ENCODE measurements at regions not wholly inside any gene's neighbourhood (a gene's known extent, or its start where the extent isn't known, plus 50 kb on each side); places are given as distances from the start of the nearest gene placed in this dataset.

GRCh38 chr14:25615174-25615573 lies 565.2 kb upstream of the STXBP6 start:
- Mint-ChIP-seq H3K27me3 (no peaks in the 10 kb centered on the region), H3K27ac (no peak overlapping the region), H3K4me1 (no peaks in the 10 kb centered on the region), H3K9me3 (peaks cover 5 to 52% (median 21%) of the 10 kb centered on the region in 8 donors), H3K4me3 (peak overlapping the region in 1 of 8 donors; percentile 21), H3K36me3 (no peaks in the 10 kb centered on the region)
- Histone ChIP-seq H3K4me1 (ENCODE audit: insufficient read depth, low read length) (no peaks in the 10 kb centered on the region), H3K9me3 (ENCODE audit: control insufficient read depth in 1 of 2, low read length in 2 of 2) (no peaks in the 10 kb centered on the region), H3K36me3 (ENCODE audit: insufficient read depth, low read length) (no peaks in the 10 kb centered on the region), H3K27me3 (ENCODE audit: insufficient read depth, low read length) (no peaks in the 10 kb centered on the region), H3K4me3 (ENCODE audit: low read length in 2 of 2) (no peak overlapping the region), H3K27ac (ENCODE audit: low read depth, low read length) (no peak overlapping the region)
- no peak for DNase-seq
- intact Hi-C loops (cut with micrococcal nuclease), result no loop called here
- CTCF ChIA-PET (ENCODE audit: partially characterized antibody), result no interaction called here
- POLR2A ChIA-PET (ENCODE audit: partially characterized antibody), result no interaction called here

GRCh38 chr14:25607192-25607591 lies 557.2 kb upstream of the STXBP6 start:
- no peaks in the 10 kb centered on the region for H3K36me3 ChIP-seq (ENCODE audit: insufficient read depth, low read length)
- no peaks in the 10 kb centered on the region for H3K4me1 ChIP-seq (ENCODE audit: insufficient read depth, low read length)
- H3K27ac Mint-ChIP-seq, result no peak overlapping the region
- DNase-seq, result no peak
- H3K9me3 ChIP-seq (ENCODE audit: control insufficient read depth in 1 of 2, low read length in 2 of 2), result no peaks in the 10 kb centered on the region
- ChIA-PET CTCF (ENCODE audit: partially characterized antibody) (no interaction called here), POLR2A (ENCODE audit: partially characterized antibody) (no interaction called here)
- no peak overlapping the region for H3K4me3 Mint-ChIP-seq
- no peaks in the 10 kb centered on the region for H3K36me3 Mint-ChIP-seq
- H3K4me3 ChIP-seq (ENCODE audit: low read length in 2 of 2), result no peak overlapping the region
- no peaks in the 10 kb centered on the region for H3K27me3 ChIP-seq (ENCODE audit: insufficient read depth, low read length)
- H3K9me3 Mint-ChIP-seq, result peaks cover 3 to 27% (median 9%) of the 10 kb centered on the region in 8 donors
- H3K27me3 Mint-ChIP-seq, result no peaks in the 10 kb centered on the region
- intact Hi-C loops (cut with micrococcal nuclease), result no loop called here
- H3K4me1 Mint-ChIP-seq, result no peaks in the 10 kb centered on the region
- H3K27ac ChIP-seq (ENCODE audit: low read depth, low read length), result no peak overlapping the region

- H3K4me1 ChIP-seq (ENCODE audit: insufficient read depth, low read length), result no peaks in the 10 kb centered on the region
- ChIA-PET POLR2A (ENCODE audit: partially characterized antibody) (no interaction called here), CTCF (ENCODE audit: partially characterized antibody) (no interaction called here)
- H3K9me3 ChIP-seq (ENCODE audit: control insufficient read depth in 1 of 2, low read length in 2 of 2), result no peaks in the 10 kb centered on the region
- no peaks in the 10 kb centered on the region for H3K36me3 ChIP-seq (ENCODE audit: insufficient read depth, low read length)
- peaks cover 0 to 28% (median 12%) of the 10 kb centered on the region in 8 donors for H3K9me3 Mint-ChIP-seq
- H3K27ac ChIP-seq (ENCODE audit: low read depth, low read length), result no peak overlapping the region
- H3K4me1 Mint-ChIP-seq, result no peaks in the 10 kb centered on the region
- H3K4me3 ChIP-seq (ENCODE audit: low read length in 2 of 2), result no peak overlapping the region
- H3K27me3 ChIP-seq (ENCODE audit: insufficient read depth, low read length), result no peaks in the 10 kb centered on the region
- no peak for DNase-seq
- no peaks in the 10 kb centered on the region for H3K36me3 Mint-ChIP-seq
- H3K4me3 Mint-ChIP-seq, result no peak overlapping the region
- intact Hi-C loops (cut with micrococcal nuclease), result no loop called here
- H3K27me3 Mint-ChIP-seq, result no peaks in the 10 kb centered on the region
- no peak overlapping the region for H3K27ac Mint-ChIP-seq
Measured at GRCh38 chr14:25602106-25602505, 552.2 kb upstream of the STXBP6 start.

GRCh38 chr14:25588751-25589150 lies 538.8 kb upstream of the STXBP6 start:
- Histone ChIP-seq H3K27me3 (ENCODE audit: insufficient read depth, low read length) (no peaks in the 10 kb centered on the region), H3K27ac (ENCODE audit: low read depth, low read length) (no peak overlapping the region), H3K4me3 (ENCODE audit: low read length in 2 of 2) (no peak overlapping the region), H3K4me1 (ENCODE audit: insufficient read depth, low read length) (no peaks in the 10 kb centered on the region), H3K9me3 (ENCODE audit: control insufficient read depth in 1 of 2, low read length in 2 of 2) (no peaks in the 10 kb centered on the region), H3K36me3 (ENCODE audit: insufficient read depth, low read length) (no peaks in the 10 kb centered on the region)
- H3K36me3 Mint-ChIP-seq, result no peaks in the 10 kb centered on the region
- no peaks in the 10 kb centered on the region for H3K4me1 Mint-ChIP-seq
- intact Hi-C loops (cut with micrococcal nuclease), result no loop called here
- peaks cover 0 to 1% of the 10 kb centered on the region in 2 donors for H3K27me3 Mint-ChIP-seq
- CTCF ChIA-PET (ENCODE audit: partially characterized antibody), result no interaction called here
- H3K4me3 Mint-ChIP-seq, result no peak overlapping the region
- H3K27ac Mint-ChIP-seq, result no peak overlapping the region
- peaks cover 0 to 25% (median 13%) of the 10 kb centered on the region in 8 donors for H3K9me3 Mint-ChIP-seq
- POLR2A ChIA-PET (ENCODE audit: partially characterized antibody), result no interaction called here
- DNase-seq, result no peak

- CTCF ChIA-PET (ENCODE audit: partially characterized antibody), result no interaction called here
- intact Hi-C loops (cut with micrococcal nuclease), result no loop called here
- no peaks in the 10 kb centered on the region for H3K27me3 Mint-ChIP-seq
Measured at GRCh38 chr14:25574628-25575325, 524.8 kb upstream of the STXBP6 start.

GRCh38 chr14:25570483-25570882 lies 520.5 kb upstream of the STXBP6 start:
- peaks cover 0 to 28% (median 10%) of the 10 kb centered on the region in 8 donors for H3K9me3 Mint-ChIP-seq
- H3K27me3 ChIP-seq (ENCODE audit: insufficient read depth, low read length), result no peaks in the 10 kb centered on the region
- ChIA-PET CTCF (ENCODE audit: partially characterized antibody) (no interaction called here), POLR2A (ENCODE audit: partially characterized antibody) (no interaction called here)
- DNase-seq, result no peak
- no peak overlapping the region for H3K4me3 ChIP-seq (ENCODE audit: low read length in 2 of 2)
- H3K4me1 Mint-ChIP-seq, result no peaks in the 10 kb centered on the region
- no peak overlapping the region for H3K4me3 Mint-ChIP-seq
- intact Hi-C loops (cut with micrococcal nuclease), result no loop called here
- no peaks in the 10 kb centered on the region for H3K27me3 Mint-ChIP-seq
- no peaks in the 10 kb centered on the region for H3K4me1 ChIP-seq (ENCODE audit: insufficient read depth, low read length)
- H3K36me3 ChIP-seq (ENCODE audit: insufficient read depth, low read length), result no peaks in the 10 kb centered on the region
- no peak overlapping the region for H3K27ac Mint-ChIP-seq
- H3K27ac ChIP-seq (ENCODE audit: low read depth, low read length), result no peak overlapping the region
- no peaks in the 10 kb centered on the region for H3K9me3 ChIP-seq (ENCODE audit: control insufficient read depth in 1 of 2, low read length in 2 of 2)
- H3K36me3 Mint-ChIP-seq, result no peaks in the 10 kb centered on the region

More at GRCh38 chr14:25574628-25575325, 524.8 kb upstream of the STXBP6 start:
- POLR2A ChIA-PET (ENCODE audit: partially characterized antibody), result no interaction called here
- H3K36me3 ChIP-seq (ENCODE audit: insufficient read depth, low read length), result no peaks in the 10 kb centered on the region
- no peaks in the 10 kb centered on the region for H3K9me3 ChIP-seq (ENCODE audit: control insufficient read depth in 1 of 2, low read length in 2 of 2)
- H3K4me1 ChIP-seq (ENCODE audit: insufficient read depth, low read length), result no peaks in the 10 kb centered on the region
- no peaks in the 10 kb centered on the region for H3K4me1 Mint-ChIP-seq
- no peak overlapping the region for H3K27ac ChIP-seq (ENCODE audit: low read depth, low read length)
- H3K9me3 Mint-ChIP-seq, result peaks cover 0 to 18% (median 7%) of the 10 kb centered on the region in 8 donors
- H3K4me3 Mint-ChIP-seq, result no peak overlapping the region
- no peak overlapping the region for H3K27ac Mint-ChIP-seq
- H3K36me3 Mint-ChIP-seq, result no peaks in the 10 kb centered on the region
- no peak for DNase-seq
- H3K4me3 ChIP-seq (ENCODE audit: low read length in 2 of 2), result no peak overlapping the region
- H3K27me3 ChIP-seq (ENCODE audit: insufficient read depth, low read length), result no peaks in the 10 kb centered on the region

GRCh38 chr14:25557466-25557865 lies 507.5 kb upstream of the STXBP6 start:
- Mint-ChIP-seq H3K27ac (no peak overlapping the region), H3K4me3 (no peak overlapping the region), H3K4me1 (no peaks in the 10 kb centered on the region), H3K36me3 (no peaks in the 10 kb centered on the region), H3K27me3 (no peaks in the 10 kb centered on the region), H3K9me3 (peaks cover 0 to 13% (median 3%) of the 10 kb centered on the region in 8 donors)
- Histone ChIP-seq H3K4me3 (ENCODE audit: low read length in 2 of 2) (no peak overlapping the region), H3K27ac (ENCODE audit: low read depth, low read length) (no peak overlapping the region), H3K27me3 (ENCODE audit: insufficient read depth, low read length) (no peaks in the 10 kb centered on the region), H3K4me1 (ENCODE audit: insufficient read depth, low read length) (no peaks in the 10 kb centered on the region), H3K9me3 (ENCODE audit: control insufficient read depth in 1 of 2, low read length in 2 of 2) (no peaks in the 10 kb centered on the region), H3K36me3 (ENCODE audit: insufficient read depth, low read length) (no peaks in the 10 kb centered on the region)
- CTCF ChIA-PET (ENCODE audit: partially characterized antibody), result no interaction called here
- intact Hi-C loops (cut with micrococcal nuclease), result no loop called here
- no peak for DNase-seq
- POLR2A ChIA-PET (ENCODE audit: partially characterized antibody), result no interaction called here

GRCh38 chr14:25552826-25553225 lies 502.9 kb upstream of the STXBP6 start:
- Mint-ChIP-seq H3K27me3 (peaks cover 0 to 3% of the 10 kb centered on the region in 2 donors), H3K4me1 (no peaks in the 10 kb centered on the region)
- intact Hi-C loops (cut with micrococcal nuclease), result no loop called here

More at GRCh38 chr14:25552826-25553225, 502.9 kb upstream of the STXBP6 start:
- no peaks in the 10 kb centered on the region for H3K36me3 ChIP-seq (ENCODE audit: insufficient read depth, low read length)
- no peak overlapping the region for H3K27ac Mint-ChIP-seq
- ChIA-PET CTCF (ENCODE audit: partially characterized antibody) (no interaction called here), POLR2A (ENCODE audit: partially characterized antibody) (no interaction called here)
- no peaks in the 10 kb centered on the region for H3K4me1 ChIP-seq (ENCODE audit: insufficient read depth, low read length)
- no peak overlapping the region for H3K27ac ChIP-seq (ENCODE audit: low read depth, low read length)
- H3K9me3 ChIP-seq (ENCODE audit: control insufficient read depth in 1 of 2, low read length in 2 of 2), result no peaks in the 10 kb centered on the region
- H3K36me3 Mint-ChIP-seq, result no peaks in the 10 kb centered on the region
- H3K27me3 ChIP-seq (ENCODE audit: insufficient read depth, low read length), result no peaks in the 10 kb centered on the region
- H3K4me3 Mint-ChIP-seq, result no peak overlapping the region
- no peak for DNase-seq
- H3K4me3 ChIP-seq (ENCODE audit: low read length in 2 of 2), result no peak overlapping the region
- peaks cover 0 to 22% (median 6%) of the 10 kb centered on the region in 8 donors for H3K9me3 Mint-ChIP-seq

Data from CD4-positive, alpha-beta memory T cell (primary cell).